ENCODE measurements at regions not wholly inside any gene's neighbourhood (a gene's known extent, or its start where the extent isn't known, plus 50 kb on each side); places are given as distances from the start of the nearest gene placed in this dataset.
"Not testable (repeated sequence)": the region's sequence is repeated elsewhere in the genome, so short reads cannot be mapped to it uniquely, and the experiment has no call there.

GRCh38 chr4:114034189-114034588 is 54.7 kb upstream of the ARSJ start:
- no peak for DNase-seq

GRCh38 chr4:114036426-114036825 is 57.0 kb upstream of the ARSJ start:
- no peak for DNase-seq

GRCh38 chr4:114036864-114037263 is 57.4 kb upstream of the ARSJ start:
- DNase-seq = no peak

- no peak for DNase-seq
Measured at GRCh38 chr4:114037988-114038387, 58.5 kb upstream of the ARSJ start.

- DNase-seq = no peak
Measured at GRCh38 chr4:114038762-114039387, 59.4 kb upstream of the ARSJ start.

- no peak for DNase-seq
Measured at GRCh38 chr4:114040319-114041116, 61.1 kb upstream of the ARSJ start.

GRCh38 chr4:114041117-114041475 is 61.6 kb upstream of the ARSJ start:
- no peak for DNase-seq

- no peak for DNase-seq
Measured at GRCh38 chr4:114043116-114043515, 63.7 kb upstream of the ARSJ start.

GRCh38 chr4:114044351-114044750 is 64.9 kb upstream of the ARSJ start:
- DNase-seq = not testable (repeated sequence)

- DNase-seq = no peak
Measured at GRCh38 chr4:114046331-114046730, 66.9 kb upstream of the ARSJ start.

- DNase-seq = not testable (repeated sequence)
Measured at GRCh38 chr4:114048154-114048553, 68.7 kb upstream of the ARSJ start.

- DNase-seq = no peak
Measured at GRCh38 chr4:114052227-114052626, 72.8 kb upstream of the ARSJ start.

GRCh38 chr4:114056599-114056998 is 77.2 kb upstream of the ARSJ start:
- no peak for DNase-seq

GRCh38 chr4:114057746-114058145 is 78.3 kb upstream of the ARSJ start:
- DNase-seq = no peak

- no peak for DNase-seq
Measured at GRCh38 chr4:114062499-114062898, 83.1 kb upstream of the ARSJ start.

- DNase-seq = no peak
Measured at GRCh38 chr4:114072781-114073180, 93.3 kb upstream of the ARSJ start.

GRCh38 chr4:114076899-114077570 is 97.6 kb upstream of the ARSJ start:
- DNase-seq = no peak

GRCh38 chr4:114077610-114078009 is 98.2 kb upstream of the ARSJ start:
- DNase-seq = no peak

- no peak for DNase-seq
Measured at GRCh38 chr4:114078636-114079035, 99.2 kb upstream of the ARSJ start.

- DNase-seq = no peak
Measured at GRCh38 chr4:114081783-114082182, 102.3 kb upstream of the ARSJ start.

- no peak for DNase-seq
Measured at GRCh38 chr4:114082348-114082747, 102.9 kb upstream of the ARSJ start.

GRCh38 chr4:114085611-114086345 is 106.3 kb upstream of the ARSJ start:
- DNase-seq = no peak

- no peak for DNase-seq
Measured at GRCh38 chr4:114087596-114088230, 108.3 kb upstream of the ARSJ start.
